ENCODE measurements at regions not wholly inside any gene's neighbourhood (a gene's known extent, or its start where the extent isn't known, plus 50 kb on each side); places are given as distances from the start of the nearest gene placed in this dataset.

DNA sequence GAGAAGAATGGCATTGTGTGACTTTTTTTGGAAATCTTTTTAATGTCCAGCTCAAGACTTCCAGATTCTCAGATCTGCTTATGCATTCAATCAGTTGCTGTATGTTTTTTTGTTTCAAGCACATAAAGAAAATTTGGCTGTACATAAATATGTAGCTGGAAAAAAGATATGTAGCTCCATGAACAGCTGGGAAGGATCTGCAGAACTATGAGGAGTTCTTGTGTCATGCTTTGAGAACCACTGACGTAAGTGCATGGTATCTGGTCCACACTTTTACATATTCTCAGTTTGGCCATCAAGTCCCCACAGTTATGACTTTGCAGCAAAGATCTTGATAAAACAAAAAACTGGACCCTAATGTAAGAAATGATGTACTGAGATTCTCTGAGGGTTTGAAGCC lies 165.9 kb downstream of the KIT start:
- TF ChIP-seq, protein P1, sequence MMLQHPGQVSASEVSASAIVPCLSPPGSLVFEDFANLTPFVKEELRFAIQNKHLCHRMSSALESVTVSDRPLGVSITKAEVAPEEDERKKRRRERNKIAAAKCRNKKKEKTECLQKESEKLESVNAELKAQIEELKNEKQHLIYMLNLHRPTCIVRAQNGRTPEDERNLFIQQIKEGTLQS (IDR thresholded peaks at IDR 0.05) = no peak
- TF ChIP-seq POLR2A (IDR thresholded peaks at IDR 0.05; ENCODE audit: borderline replicate concordance, extremely low read depth, insufficient read depth, insufficient read length) (no peak), EZH2 (IDR thresholded peaks at IDR 0.05) (no peak), ZNF274 (IDR thresholded peaks at IDR 0.05; ENCODE audit: low read depth, low read length) (no peak)
- TF ChIP-seq, protein P2, sequence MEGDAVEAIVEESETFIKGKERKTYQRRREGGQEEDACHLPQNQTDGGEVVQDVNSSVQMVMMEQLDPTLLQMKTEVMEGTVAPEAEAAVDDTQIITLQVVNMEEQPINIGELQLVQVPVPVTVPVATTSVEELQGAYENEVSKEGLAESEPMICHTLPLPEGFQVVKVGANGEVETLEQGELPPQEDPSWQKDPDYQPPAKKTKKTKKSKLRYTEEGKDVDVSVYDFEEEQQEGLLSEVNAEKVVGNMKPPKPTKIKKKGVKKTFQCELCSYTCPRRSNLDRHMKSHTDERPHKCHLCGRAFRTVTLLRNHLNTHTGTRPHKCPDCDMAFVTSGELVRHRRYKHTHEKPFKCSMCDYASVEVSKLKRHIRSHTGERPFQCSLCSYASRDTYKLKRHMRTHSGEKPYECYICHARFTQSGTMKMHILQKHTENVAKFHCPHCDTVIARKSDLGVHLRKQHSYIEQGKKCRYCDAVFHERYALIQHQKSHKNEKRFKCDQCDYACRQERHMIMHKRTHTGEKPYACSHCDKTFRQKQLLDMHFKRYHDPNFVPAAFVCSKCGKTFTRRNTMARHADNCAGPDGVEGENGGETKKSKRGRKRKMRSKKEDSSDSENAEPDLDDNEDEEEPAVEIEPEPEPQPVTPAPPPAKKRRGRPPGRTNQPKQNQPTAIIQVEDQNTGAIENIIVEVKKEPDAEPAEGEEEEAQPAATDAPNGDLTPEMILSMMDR (IDR thresholded peaks at IDR 0.05 in 2 of 3, conservative IDR thresholded peaks at IDR 0.05 in 1 of 3; ENCODE audit: borderline replicate concordance in 1 of 3, insufficient read depth in 1 of 3, low read depth in 2 of 3, low read length in 2 of 3) = no peak
